ENCODE measurements at regions not wholly inside any gene's neighbourhood (a gene's known extent, or its start where the extent isn't known, plus 50 kb on each side); places are given as distances from the start of the nearest gene placed in this dataset.

- ChIA-PET CTCF (ENCODE audit: partially characterized antibody) (no interaction called here), POLR2A (ENCODE audit: partially characterized antibody) (no interaction called here)
- Histone ChIP-seq H3K79me1 (ENCODE audit: low read depth, low read length) (no peaks in the 10 kb centered on the region), H3K4me3 (ENCODE audit: extremely low read depth in 1 of 4, insufficient read depth in 2 of 4, low read depth in 3 of 4, low read length in 4 of 4) (no peak overlapping the region), H3K9me3 (ENCODE audit: insufficient read depth in 2 of 2, low read depth in 1 of 2, low read length in 1 of 2) (no peaks in the 10 kb centered on the region), H3K18ac (ENCODE audit: extremely low read depth, low read length) (no peak overlapping the region), H4K5ac (ENCODE audit: insufficient read length, low read depth, low read length) (no peak overlapping the region), H3K56ac (replicated peaks; ENCODE audit: insufficient read length, low read depth, low read length) (no peak overlapping the region), H3K27me3 (replicated peaks in 1 of 4; ENCODE audit: control insufficient read depth in 3 of 4, extremely low read depth in 1 of 4, insufficient read depth in 3 of 4, low read length in 3 of 4) (no peaks in the 10 kb centered on the region), H3K14ac (ENCODE audit: insufficient read length) (no peak overlapping the region), H2AFZ (ENCODE audit: low read length) (peak overlapping the region; percentile 4; the same call in 1 of the 2 replicates), H2BK120ac (replicated peaks; ENCODE audit: low read depth, low read length) (no peak overlapping the region), H2BK5ac (ENCODE audit: low read depth, low read length) (no peak overlapping the region), H3K4me2 (ENCODE audit: insufficient read depth in 1 of 2, low read depth in 2 of 2, low read length in 2 of 2) (no peak overlapping the region), H3K23me2 (ENCODE audit: low read depth, low read length) (no peaks in the 10 kb centered on the region), H2BK12ac (ENCODE audit: low read depth, low read length) (no peak overlapping the region), H4K20me1 (replicated peaks in 1 of 2; ENCODE audit: control insufficient read depth in 1 of 2, insufficient read depth in 2 of 2, low read length in 2 of 2) (no peaks in the 10 kb centered on the region), H3K4me1 (replicated peaks in 1 of 4; ENCODE audit: control insufficient read depth in 3 of 4, insufficient read depth in 4 of 4, low read length in 3 of 4) (peaks cover 0 to 3% (median 0%) of the 10 kb centered on the region in 4 experiments; a peak in 1 of 7 replicates), H3K23ac (ENCODE audit: insufficient read length) (no peak overlapping the region), H3K9ac (replicated peaks in 1 of 4; ENCODE audit: extremely low read depth in 1 of 4, low read depth in 3 of 4, low read length in 3 of 4) (no peak overlapping the region), H4K8ac (ENCODE audit: extremely low read depth, insufficient read depth, low read length) (no peak overlapping the region), H3K79me2 (ENCODE audit: control insufficient read depth in 1 of 2, insufficient read depth in 2 of 2, low read length in 2 of 2) (no peaks in the 10 kb centered on the region), H2AK5ac (ENCODE audit: low read depth, low read length) (no peak overlapping the region), H3K36me3 (ENCODE audit: control insufficient read depth in 2 of 4, insufficient read depth in 4 of 4, low read length in 3 of 4) (no peaks in the 10 kb centered on the region), H3K4ac (replicated peaks; ENCODE audit: insufficient read length, low read depth, low read length) (no peak overlapping the region), H3K27ac (ENCODE audit: low read depth, low read length) (no peak overlapping the region), H2BK20ac (ENCODE audit: low read length) (no peak overlapping the region), H2BK15ac (ENCODE audit: low read length) (no peak overlapping the region), H4K91ac (replicated peaks; ENCODE audit: insufficient read length, low read length) (no peak overlapping the region)
- no peak for DNase-seq (ENCODE audit: low read depth in 1 of 2, low spot score in 2 of 2)
- no peak for FAIRE-seq
- 92% methylated on average over 6 of the region's 6 CpGs; no CpG with 5 or more reads in 1 of the 2 experiments for WGBS, 2 experiments (ENCODE audit: extremely low coverage in 1 of 2, insufficient coverage in 1 of 2, insufficient read length in 1 of 2, insufficient replicate concordance in 2 of 2, low coverage in 1 of 2, low lambda C conversion rate in 2 of 2, missing lambda C conversion rate in 1 of 2)
- TF ChIP-seq GTF2F1 (IDR thresholded peaks at IDR 0.05; ENCODE audit: borderline replicate concordance, low read depth, low read length) (no peak), POLR2AphosphoS5 (IDR thresholded peaks at IDR 0.05; ENCODE audit: low read depth, low read length) (no peak), SIX5 (IDR thresholded peaks at IDR 0.05; ENCODE audit: low read depth, low read length) (no peak), EZH2 (IDR thresholded peaks at IDR 0.05; ENCODE audit: low read depth, low read length, severe bottlenecking) (no peak), EGR1 (IDR thresholded peaks at IDR 0.05; ENCODE audit: borderline replicate concordance, low read depth, low read length) (no peak), RAD21 (IDR thresholded peaks at IDR 0.05 in 1 of 2, conservative IDR thresholded peaks at IDR 0.05 in 1 of 2; ENCODE audit: low read depth in 2 of 2, low read length in 2 of 2) (no peak), TAF7 (optimal IDR thresholded peaks at IDR 0.05; ENCODE audit: borderline replicate concordance, low read depth, low read length) (no peak), CTCF (IDR thresholded peaks at IDR 0.05; ENCODE audit: control extremely low read depth in 1 of 3, insufficient read depth in 1 of 3, low read depth in 1 of 3, low read length in 3 of 3) (no peak), CEBPB (IDR thresholded peaks at IDR 0.05; ENCODE audit: low read depth, low read length) (no peak), POLR2A (IDR thresholded peaks at IDR 0.05; ENCODE audit: control extremely low read depth in 1 of 2, low read depth in 2 of 2, low read length in 2 of 2) (no peak)
Observed at GRCh38 chr13:57418067-57418677, 213.4 kb upstream of the PCDH17 start.

Measured in H1 (cell line).